Glomerular visceral epithelial cell (primary cell): ENCODE measurements at regions not wholly inside any gene's neighbourhood (a gene's known extent, or its start where the extent isn't known, plus 50 kb on each side); places are given as distances from the start of the nearest gene placed in this dataset.

Source experiments
- DNase-seq: peaks from one replicate; pipeline ENCODE4 v3.0.0-alpha.2; 2016; ENCODE audit errors: extremely low spot score

GRCh38 chr21:35373998-35374397, 324.9 kb upstream of the RUNX1 start:
- DNase-seq, result no peak

GRCh38 chr21:35372201-35372600, 323.1 kb upstream of the RUNX1 start:
- DNase-seq, result no peak

GRCh38 chr21:35370671-35371070, 321.6 kb upstream of the RUNX1 start:
- DNase-seq, result no peak

- DNase-seq, result no peak
Observed at GRCh38 chr21:35370071-35370470, 321.0 kb upstream of the RUNX1 start.

- DNase-seq, result no peak
Observed at GRCh38 chr21:35368326-35368725, 319.2 kb upstream of the RUNX1 start.

- no peak for DNase-seq
Observed at GRCh38 chr21:35367553-35367952, 318.5 kb upstream of the RUNX1 start.

GRCh38 chr21:35366394-35367080, 317.4 kb upstream of the RUNX1 start:
- no peak for DNase-seq

- DNase-seq, result no peak
Observed at GRCh38 chr21:35363458-35363857, 314.4 kb upstream of the RUNX1 start.

- DNase-seq, result no peak
Observed at GRCh38 chr21:35361988-35362387, 312.9 kb upstream of the RUNX1 start.

- no peak for DNase-seq
Observed at GRCh38 chr21:35360870-35361570, 311.9 kb upstream of the RUNX1 start.

GRCh38 chr21:35359076-35359475, 310.0 kb upstream of the RUNX1 start:
- no peak for DNase-seq

- no peak for DNase-seq
Observed at GRCh38 chr21:35358008-35358407, 308.9 kb upstream of the RUNX1 start.

GRCh38 chr21:35357041-35357780, 308.1 kb upstream of the RUNX1 start:
- no peak for DNase-seq

GRCh38 chr21:35354078-35354477, 305.0 kb upstream of the RUNX1 start:
- DNase-seq, result no peak

- no peak for DNase-seq
Observed at GRCh38 chr21:35352793-35353192, 303.7 kb upstream of the RUNX1 start.

- DNase-seq, result peak; percentile 66
Observed at GRCh38 chr21:35352066-35352770, 303.1 kb upstream of the RUNX1 start.

- DNase-seq, result no peak
Observed at GRCh38 chr21:35351434-35351833, 302.3 kb upstream of the RUNX1 start.

GRCh38 chr21:35350965-35351364, 301.9 kb upstream of the RUNX1 start:
- peak; percentile 22 for DNase-seq

- DNase-seq, result peak; percentile 68
Observed at GRCh38 chr21:35349376-35350080, 300.4 kb upstream of the RUNX1 start.

GRCh38 chr21:35348686-35349085, 299.6 kb upstream of the RUNX1 start:
- DNase-seq, result no peak

GRCh38 chr21:35346697-35347096, 297.6 kb upstream of the RUNX1 start:
- DNase-seq, result no peak

- DNase-seq, result no peak
Observed at GRCh38 chr21:35345954-35346353, 296.9 kb upstream of the RUNX1 start.
